ENCODE measurements at regions not wholly inside any gene's neighbourhood (a gene's known extent, or its start where the extent isn't known, plus 50 kb on each side); places are given as distances from the start of the nearest gene placed in this dataset.

DNA sequence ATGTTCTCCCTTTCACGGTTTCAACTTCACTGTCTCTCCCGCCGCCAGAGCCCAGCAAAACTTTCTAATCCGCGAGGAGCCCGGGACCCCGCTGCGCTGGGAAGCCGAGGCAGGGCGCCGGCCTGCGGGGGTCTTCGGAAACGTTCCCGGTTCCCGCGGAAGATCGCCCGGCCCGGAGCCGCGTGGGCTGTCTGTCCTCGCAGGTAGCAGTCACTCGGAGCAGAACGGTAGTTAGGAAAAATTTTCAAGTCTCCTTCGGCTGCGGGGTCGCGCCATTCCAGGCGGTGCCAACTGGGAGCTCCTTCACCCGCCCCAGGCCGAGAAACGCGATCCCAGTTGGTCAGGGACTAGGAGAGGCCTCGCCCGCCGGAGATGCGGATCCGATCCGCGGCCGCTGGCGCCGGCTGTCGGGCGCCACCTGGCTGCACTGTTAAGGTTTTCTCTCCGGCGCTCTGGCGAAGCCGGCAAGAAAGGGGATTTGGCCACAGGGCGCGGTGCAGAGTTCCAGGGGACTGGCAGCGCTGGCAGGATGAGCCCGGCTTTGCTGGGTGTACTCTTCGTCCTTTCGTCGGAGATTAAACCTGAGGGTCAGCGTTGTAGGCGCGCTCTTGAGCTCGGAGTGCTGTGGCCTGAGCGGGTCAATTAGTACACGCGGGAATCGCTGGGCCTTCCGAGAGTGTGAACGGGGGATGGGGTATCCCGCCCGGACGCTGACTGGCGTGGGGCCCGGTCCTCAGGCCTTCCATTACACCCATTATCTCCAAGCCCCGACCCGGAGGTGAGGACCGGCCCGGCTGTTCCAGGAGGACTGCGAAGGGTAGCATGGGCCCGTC, 135.4 kb downstream of the KCNJ12 start (continued):
- no peak for TF ChIP-seq ZNF407 (IDR thresholded peaks at IDR 0.05; ENCODE audit: low read depth)
- TF ChIP-seq L3MBTL2 (IDR thresholded peaks at IDR 0.05) = peak; percentile 56; the same call in 1 of the 2 replicates
- no peak for TF ChIP-seq ARID4B (CRISPR knock-in tag; IDR thresholded peaks at IDR 0.05)
- TF ChIP-seq, protein P1, sequence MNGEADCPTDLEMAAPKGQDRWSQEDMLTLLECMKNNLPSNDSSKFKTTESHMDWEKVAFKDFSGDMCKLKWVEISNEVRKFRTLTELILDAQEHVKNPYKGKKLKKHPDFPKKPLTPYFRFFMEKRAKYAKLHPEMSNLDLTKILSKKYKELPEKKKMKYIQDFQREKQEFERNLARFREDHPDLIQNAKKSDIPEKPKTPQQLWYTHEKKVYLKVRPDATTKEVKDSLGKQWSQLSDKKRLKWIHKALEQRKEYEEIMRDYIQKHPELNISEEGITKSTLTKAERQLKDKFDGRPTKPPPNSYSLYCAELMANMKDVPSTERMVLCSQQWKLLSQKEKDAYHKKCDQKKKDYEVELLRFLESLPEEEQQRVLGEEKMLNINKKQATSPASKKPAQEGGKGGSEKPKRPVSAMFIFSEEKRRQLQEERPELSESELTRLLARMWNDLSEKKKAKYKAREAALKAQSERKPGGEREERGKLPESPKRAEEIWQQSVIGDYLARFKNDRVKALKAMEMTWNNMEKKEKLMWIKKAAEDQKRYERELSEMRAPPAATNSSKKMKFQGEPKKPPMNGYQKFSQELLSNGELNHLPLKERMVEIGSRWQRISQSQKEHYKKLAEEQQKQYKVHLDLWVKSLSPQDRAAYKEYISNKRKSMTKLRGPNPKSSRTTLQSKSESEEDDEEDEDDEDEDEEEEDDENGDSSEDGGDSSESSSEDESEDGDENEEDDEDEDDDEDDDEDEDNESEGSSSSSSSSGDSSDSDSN (IDR thresholded peaks at IDR 0.05; ENCODE audit: borderline replicate concordance in 1 of 2, low read depth in 2 of 2, low read length in 2 of 2) = peak in 1 of 2 experiments; percentile 77; a peak in 1 of 4 replicates
- no peak for TF ChIP-seq FIP1L1 (IDR thresholded peaks at IDR 0.05; ENCODE audit: low read depth, low read length, poor library complexity, severe bottlenecking)
- TF ChIP-seq SMAD2 (IDR thresholded peaks at IDR 0.05; ENCODE audit: low read depth, low read length) = no peak
- no peak for TF ChIP-seq BRF1 (IDR thresholded peaks at IDR 0.05; ENCODE audit: borderline replicate concordance, extremely low read depth, insufficient read length)
- TF ChIP-seq GTF2E2 (tag; IDR thresholded peaks at IDR 0.05) = no peak
- TF ChIP-seq RFX5 (IDR thresholded peaks at IDR 0.05; ENCODE audit: low read depth, low read length) = no peak
- no peak for TF ChIP-seq ZNF717 (CRISPR knock-in tag; IDR thresholded peaks at IDR 0.05)
- no peak for TF ChIP-seq MEIS2 (IDR thresholded peaks at IDR 0.05; ENCODE audit: partially characterized antibody)
- no peak for TF ChIP-seq ZFP36 (IDR thresholded peaks at IDR 0.05; ENCODE audit: low read depth, low read length, partially characterized antibody)
